ENCODE measurements at regions not wholly inside any gene's neighbourhood (a gene's known extent, or its start where the extent isn't known, plus 50 kb on each side); places are given as distances from the start of the nearest gene placed in this dataset.
"Not testable (repeated sequence)": the region's sequence is repeated elsewhere in the genome, so short reads cannot be mapped to it uniquely, and the experiment has no call there.

DNA sequence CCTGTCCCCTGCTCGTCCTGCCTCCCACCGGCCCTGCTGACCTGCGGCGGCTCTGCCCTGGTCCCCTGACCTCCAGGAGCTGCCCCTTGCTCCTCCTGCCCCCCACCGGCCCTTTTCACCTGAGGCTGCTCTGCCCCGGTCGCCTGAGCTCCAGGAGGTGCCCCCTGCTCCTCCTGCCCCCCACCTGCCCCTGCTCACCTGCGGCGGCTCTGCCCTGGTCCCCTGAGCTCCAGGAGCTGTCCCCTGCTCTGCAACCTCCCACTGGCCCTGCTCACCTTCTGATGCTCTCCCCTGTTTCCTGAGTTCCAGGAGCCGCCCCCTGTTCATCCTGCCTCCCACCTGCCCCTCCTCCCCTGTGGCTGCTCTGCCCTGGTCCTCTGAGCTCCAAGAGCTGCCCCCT lies 101.3 kb downstream of the TMEM121 start:
- DNase-seq (ENCODE audit: low read depth in 1 of 2, low spot score in 1 of 2), result no peak
- no peaks in the 10 kb centered on the region for H3K27me3 ChIP-seq
- H3K27ac ChIP-seq, result no peak overlapping the region
- H3K9me3 ChIP-seq (ENCODE audit: low read depth), result no peaks in the 10 kb centered on the region
- H3K4me3 ChIP-seq, result no peak overlapping the region
- H3K36me3 ChIP-seq, result no peaks in the 10 kb centered on the region
- TF ChIP-seq, protein P1, sequence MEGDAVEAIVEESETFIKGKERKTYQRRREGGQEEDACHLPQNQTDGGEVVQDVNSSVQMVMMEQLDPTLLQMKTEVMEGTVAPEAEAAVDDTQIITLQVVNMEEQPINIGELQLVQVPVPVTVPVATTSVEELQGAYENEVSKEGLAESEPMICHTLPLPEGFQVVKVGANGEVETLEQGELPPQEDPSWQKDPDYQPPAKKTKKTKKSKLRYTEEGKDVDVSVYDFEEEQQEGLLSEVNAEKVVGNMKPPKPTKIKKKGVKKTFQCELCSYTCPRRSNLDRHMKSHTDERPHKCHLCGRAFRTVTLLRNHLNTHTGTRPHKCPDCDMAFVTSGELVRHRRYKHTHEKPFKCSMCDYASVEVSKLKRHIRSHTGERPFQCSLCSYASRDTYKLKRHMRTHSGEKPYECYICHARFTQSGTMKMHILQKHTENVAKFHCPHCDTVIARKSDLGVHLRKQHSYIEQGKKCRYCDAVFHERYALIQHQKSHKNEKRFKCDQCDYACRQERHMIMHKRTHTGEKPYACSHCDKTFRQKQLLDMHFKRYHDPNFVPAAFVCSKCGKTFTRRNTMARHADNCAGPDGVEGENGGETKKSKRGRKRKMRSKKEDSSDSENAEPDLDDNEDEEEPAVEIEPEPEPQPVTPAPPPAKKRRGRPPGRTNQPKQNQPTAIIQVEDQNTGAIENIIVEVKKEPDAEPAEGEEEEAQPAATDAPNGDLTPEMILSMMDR (IDR thresholded peaks at IDR 0.05; ENCODE audit: low read depth, low read length), result no peak
- no peaks in the 10 kb centered on the region for H3K4me1 ChIP-seq (ENCODE audit: low read depth)

DNA sequence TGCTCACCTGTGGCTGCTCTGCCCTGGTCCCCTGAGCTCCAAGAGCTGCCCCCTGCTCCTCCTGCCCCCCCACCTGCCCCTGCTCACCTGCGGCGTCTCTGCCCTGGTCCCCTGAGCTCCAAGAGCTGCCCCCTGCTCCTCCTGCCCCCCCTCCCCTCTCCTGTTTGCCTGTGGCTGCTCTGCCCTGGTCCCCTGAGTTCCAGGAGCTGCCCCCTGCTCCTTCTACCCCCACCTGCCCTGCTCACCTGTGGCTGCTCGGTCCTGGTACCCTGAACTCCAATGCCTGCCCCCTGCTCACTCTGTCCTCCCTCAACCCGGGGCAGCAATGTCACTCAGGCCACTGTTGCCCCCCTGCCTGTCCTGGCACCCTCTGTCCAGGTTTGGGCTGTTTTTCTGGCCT lies 101.7 kb downstream of the TMEM121 start:
- H3K36me3 ChIP-seq; H3K9me3 ChIP-seq (ENCODE audit: low read depth); H3K27me3 ChIP-seq; H3K4me1 ChIP-seq (ENCODE audit: low read depth); H3K27ac ChIP-seq; H3K4me3 ChIP-seq; DNase-seq (ENCODE audit: low read depth in 1 of 2, low spot score in 1 of 2): not testable (repeated sequence)

DNA sequence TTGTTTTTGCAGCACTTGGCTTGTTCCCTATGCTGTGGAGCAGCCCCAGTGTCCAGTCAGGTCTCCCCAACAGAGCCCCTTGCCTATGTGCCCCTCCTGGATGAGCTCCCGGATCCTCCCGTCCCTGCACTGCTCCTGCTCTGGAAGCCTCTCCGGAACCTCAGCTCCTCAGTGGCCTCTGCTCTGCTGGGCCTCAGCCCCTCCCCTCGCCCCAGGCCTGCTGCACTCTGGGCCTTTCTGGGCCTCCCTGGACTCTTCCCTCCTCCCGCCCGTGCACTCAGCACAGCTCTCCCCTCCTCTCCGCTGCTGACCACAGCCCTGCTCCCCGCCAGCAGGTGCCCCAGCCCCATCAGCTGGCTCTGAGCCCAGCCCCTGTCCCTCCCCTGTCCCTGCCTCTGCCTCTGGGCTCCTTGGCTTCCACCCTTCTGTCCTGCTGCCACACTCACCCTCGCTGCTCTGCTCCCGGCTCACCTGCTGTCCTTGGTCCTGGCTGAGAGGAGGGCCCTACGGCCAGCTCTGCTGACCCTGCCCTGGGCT lies 102.2 kb downstream of the TMEM121 start:
- H3K4me1 ChIP-seq (ENCODE audit: low read depth); H3K36me3 ChIP-seq; H3K27me3 ChIP-seq; H3K9me3 ChIP-seq (ENCODE audit: low read depth); H3K27ac ChIP-seq; DNase-seq (ENCODE audit: low read depth in 1 of 2, low spot score in 1 of 2); H3K4me3 ChIP-seq: not testable (repeated sequence)

DNA sequence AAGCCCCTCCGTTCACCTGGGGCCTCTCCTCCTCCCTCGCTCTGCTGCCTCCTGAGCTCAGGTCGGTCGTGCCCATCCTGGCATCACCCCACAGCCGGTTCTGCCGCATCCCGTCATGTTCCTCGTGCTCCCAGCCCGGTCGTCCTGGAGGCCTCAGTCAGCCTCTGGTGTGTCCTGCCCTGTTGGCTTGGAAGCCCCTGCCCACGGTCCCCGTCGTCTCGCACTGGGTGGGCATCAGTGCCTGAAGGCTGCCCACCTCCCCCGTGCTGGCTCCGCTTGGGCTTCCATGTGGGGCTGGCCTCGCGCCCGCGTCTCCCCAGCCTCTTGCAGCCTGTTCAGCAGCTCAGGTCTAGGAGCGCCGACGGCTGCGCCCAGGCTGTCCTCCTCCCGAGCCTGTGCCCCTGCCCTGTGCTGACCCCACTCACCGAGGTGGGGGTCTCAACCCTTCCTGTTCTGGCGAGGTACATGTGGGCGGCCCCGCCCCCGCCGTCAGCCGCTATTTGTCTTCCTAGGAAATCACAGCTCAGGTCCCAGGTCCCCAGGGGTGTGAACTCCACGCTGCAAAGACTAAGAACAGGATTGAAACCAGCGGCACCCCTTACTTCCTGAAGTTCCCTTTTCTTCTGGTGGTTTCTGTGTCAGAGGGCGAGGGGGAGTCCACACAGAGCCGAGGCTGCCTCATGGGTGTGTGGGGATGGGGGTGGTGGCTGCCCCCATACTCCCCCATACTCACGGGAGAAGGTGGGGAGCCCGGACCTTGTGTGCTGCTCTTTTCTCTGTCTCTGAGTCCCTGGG lies 102.9 kb downstream of the TMEM121 start:
- not testable (repeated sequence) for H3K9me3 ChIP-seq (ENCODE audit: low read depth); H3K4me1 ChIP-seq (ENCODE audit: low read depth); H3K4me3 ChIP-seq; H3K27ac ChIP-seq; H3K27me3 ChIP-seq; DNase-seq (ENCODE audit: low read depth in 1 of 2, low spot score in 1 of 2); H3K36me3 ChIP-seq

DNA sequence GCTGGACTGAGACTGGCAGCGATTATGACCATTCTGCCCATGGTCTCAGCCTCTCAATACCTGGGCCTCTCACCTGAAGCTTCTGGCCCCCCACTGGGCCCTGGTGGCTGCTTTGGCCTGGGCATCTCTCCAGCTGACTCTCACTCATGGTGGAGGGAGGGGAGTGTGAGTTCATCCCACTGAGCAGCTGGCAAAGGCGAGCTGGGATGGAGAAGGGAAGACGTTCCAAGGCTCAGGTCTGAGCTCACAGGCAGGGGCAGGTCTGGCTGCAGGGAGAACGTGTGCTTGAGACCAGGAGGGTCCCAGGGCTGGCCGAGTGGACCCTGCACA lies 103.5 kb downstream of the TMEM121 start:
- TF ChIP-seq, protein P1 (IDR thresholded peaks at IDR 0.05; ENCODE audit: low read depth, low read length), result no peak
- Histone ChIP-seq H3K4me1 (ENCODE audit: low read depth) (no peaks in the 10 kb centered on the region), H3K4me3 (no peak overlapping the region), H3K9me3 (ENCODE audit: low read depth) (no peaks in the 10 kb centered on the region), H3K27me3 (no peaks in the 10 kb centered on the region), H3K36me3 (no peaks in the 10 kb centered on the region), H3K27ac (no peak overlapping the region)
- no peak for DNase-seq (ENCODE audit: low read depth in 1 of 2, low spot score in 1 of 2)

DNA sequence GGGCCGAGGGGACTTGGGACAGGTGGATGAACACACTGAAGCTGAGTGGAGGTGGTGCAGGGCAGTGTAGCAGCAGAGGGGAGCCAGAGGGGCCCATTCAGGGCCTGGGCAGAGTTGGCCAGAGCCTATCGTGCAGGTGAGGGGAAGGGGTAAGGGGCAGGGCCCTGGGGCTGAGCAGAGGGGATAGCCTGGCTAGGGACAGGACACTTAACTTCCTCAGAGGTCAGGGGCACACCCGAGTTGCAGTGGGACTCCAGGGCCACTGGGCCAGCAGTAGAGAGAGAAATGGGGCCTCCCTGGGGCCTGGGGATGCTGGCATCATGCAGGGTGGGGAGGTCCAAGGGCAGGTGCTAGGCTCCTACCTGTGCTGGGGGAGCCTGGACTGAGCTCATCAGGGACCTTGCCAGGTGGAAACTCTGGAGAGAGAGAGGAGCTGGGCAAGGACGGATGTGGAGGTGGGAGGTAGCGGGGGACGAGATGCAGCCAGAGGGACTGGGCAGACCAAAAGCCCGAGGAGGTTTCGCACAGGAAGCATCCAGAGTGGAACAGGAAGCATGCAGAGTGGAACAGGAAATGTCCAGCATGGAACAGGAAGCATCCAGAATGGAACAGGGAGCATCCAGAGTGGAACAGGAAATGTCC lies 104.0 kb downstream of the TMEM121 start:
- H3K36me3 ChIP-seq; H3K27ac ChIP-seq; H3K9me3 ChIP-seq (ENCODE audit: low read depth); DNase-seq (ENCODE audit: low read depth in 1 of 2, low spot score in 1 of 2); H3K27me3 ChIP-seq; H3K4me3 ChIP-seq; H3K4me1 ChIP-seq (ENCODE audit: low read depth): not testable (repeated sequence)

DNA sequence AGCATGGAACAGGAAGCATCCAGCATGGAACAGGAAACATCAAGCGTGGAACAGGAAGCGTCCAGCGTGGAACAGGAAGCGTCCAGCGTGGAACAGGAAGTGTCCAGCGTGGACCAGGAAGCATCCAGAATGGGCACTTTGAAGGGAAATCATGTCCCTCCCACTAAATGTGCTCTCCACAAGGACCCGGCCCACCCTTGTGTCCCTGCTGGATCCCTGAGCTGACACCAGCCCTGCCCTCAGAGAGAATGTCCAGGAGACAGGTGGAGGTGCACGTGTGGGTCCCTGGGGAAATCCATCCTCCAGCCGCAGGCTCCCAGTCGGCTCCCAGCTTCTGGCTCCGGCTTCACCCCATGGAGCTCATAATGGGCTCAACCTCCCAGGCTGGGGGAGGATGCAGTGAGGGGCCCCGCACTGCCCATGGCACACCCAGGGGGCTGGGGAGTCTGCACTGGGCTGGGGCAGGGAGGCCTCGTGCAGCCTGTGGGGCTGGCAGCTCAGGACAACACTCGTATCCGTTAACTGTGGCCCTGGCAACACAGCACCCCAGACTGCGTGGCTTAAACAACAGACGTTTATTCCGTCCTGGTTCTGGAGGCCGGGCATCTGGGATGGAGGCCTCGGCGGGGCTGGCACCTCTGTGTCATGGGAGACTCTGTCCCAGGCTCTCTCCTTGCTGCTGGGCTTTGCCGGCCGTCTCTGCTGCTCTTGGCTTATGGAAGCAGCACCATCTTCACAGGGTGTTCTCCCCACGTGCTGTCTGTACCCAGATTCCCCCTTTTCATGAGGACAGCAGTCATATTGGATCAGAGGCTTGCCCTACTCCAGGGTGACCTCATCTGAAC lies 104.8 kb downstream of the TMEM121 start:
- not testable (repeated sequence) for H3K27ac ChIP-seq; H3K27me3 ChIP-seq; H3K36me3 ChIP-seq; H3K9me3 ChIP-seq (ENCODE audit: low read depth); H3K4me3 ChIP-seq; DNase-seq (ENCODE audit: low read depth in 1 of 2, low spot score in 1 of 2); H3K4me1 ChIP-seq (ENCODE audit: low read depth)

DNA sequence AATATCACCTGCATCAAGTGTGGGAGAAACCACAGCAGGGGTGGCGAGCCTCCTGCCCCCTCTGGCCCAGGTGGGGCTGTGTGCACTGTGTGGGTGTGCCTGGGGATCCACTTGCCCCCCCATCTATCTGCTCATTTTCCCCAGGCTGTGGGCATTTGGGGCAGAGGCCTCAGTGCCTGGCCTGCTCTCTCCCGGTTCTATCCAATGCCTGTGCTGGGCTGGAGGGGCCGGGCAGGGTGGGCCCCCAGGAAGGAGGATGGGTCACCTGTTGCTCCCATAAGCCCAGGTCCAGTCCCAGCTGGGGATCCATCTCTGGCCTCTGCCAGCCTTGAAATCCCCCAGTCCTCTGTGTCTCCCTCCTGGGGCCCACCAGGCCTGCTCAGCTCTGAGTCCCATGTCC lies 105.6 kb downstream of the TMEM121 start:
- H3K27me3 ChIP-seq, result no peaks in the 10 kb centered on the region
- no peaks in the 10 kb centered on the region for H3K9me3 ChIP-seq (ENCODE audit: low read depth)
- no peaks in the 10 kb centered on the region for H3K4me1 ChIP-seq (ENCODE audit: low read depth)
- no peak for DNase-seq (ENCODE audit: low read depth in 1 of 2, low spot score in 1 of 2)
- H3K4me3 ChIP-seq, result no peak overlapping the region
- TF ChIP-seq, protein P1 (IDR thresholded peaks at IDR 0.05; ENCODE audit: low read depth, low read length), result no peak
- H3K27ac ChIP-seq, result no peak overlapping the region
- H3K36me3 ChIP-seq, result no peaks in the 10 kb centered on the region

DNA sequence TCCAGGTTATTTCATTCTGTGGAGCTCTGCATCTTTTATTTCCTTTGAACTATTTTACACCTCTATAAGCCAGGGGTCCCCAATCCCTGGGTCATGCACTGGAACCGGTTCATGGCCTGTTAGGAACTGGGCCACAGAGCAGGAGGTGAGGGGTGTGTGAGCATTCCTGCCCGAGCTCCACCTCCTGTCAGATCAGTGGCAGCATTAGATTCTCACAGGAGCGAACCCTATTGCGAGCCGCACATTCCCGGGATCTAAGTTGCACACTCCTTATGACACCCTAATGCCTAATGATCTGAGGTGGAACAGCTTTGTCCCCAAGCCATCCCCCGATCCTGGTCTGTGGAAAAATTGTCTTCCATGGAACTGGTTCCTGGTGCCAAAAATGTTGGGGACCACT lies 107.2 kb downstream of the TMEM121 start:
- not testable (repeated sequence) for H3K36me3 ChIP-seq; H3K9me3 ChIP-seq (ENCODE audit: low read depth); H3K27me3 ChIP-seq; H3K27ac ChIP-seq; DNase-seq (ENCODE audit: low read depth in 1 of 2, low spot score in 1 of 2); H3K4me3 ChIP-seq; H3K4me1 ChIP-seq (ENCODE audit: low read depth)
